ENCODE measurements at regions not wholly inside any gene's neighbourhood (a gene's known extent, or its start where the extent isn't known, plus 50 kb on each side); places are given as distances from the start of the nearest gene placed in this dataset.
"Not testable (repeated sequence)": the region's sequence is repeated elsewhere in the genome, so short reads cannot be mapped to it uniquely, and the experiment has no call there.

DNA sequence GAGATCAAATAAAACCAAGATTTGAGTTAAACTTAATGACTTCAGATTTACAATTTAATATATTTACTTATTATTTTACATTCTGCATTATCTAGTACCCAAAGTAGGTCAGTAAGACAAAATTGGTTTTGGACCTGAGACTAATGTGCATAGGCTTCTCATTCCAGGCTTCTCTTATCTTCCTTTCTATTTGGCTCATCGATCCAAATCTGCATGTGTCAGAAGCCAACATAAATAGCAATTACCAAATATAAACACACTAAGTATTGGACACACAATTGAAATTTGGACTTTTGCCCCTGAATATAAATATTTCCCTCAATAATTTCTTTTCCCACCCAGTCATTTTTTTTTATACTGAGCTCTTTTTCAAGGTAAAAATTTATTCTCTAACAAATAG, 290.6 kb upstream of the ARHGEF26 start:
- DNase-seq (ENCODE audit: low read depth, low spot score) = no peak

DNA sequence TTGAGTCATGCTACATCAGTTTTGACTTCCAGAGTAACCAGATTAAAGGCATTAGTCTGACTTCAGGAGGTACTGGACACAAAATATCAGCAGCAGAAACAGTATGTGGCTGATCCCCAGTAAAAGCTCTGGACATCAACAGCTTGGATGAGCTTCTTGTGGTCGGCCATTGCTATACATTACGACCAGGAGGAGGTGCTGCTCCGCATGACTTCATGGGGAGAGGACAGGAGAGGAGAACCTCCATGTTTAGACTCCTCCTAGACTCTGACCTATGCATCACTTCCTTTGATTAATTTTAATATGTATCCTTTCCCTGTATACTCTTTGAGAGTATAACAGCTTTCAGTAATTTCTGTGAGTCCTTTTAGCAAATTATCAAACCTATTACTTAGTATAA, 285.6 kb upstream of the ARHGEF26 start:
- no peak for DNase-seq (ENCODE audit: low read depth, low spot score)

DNA sequence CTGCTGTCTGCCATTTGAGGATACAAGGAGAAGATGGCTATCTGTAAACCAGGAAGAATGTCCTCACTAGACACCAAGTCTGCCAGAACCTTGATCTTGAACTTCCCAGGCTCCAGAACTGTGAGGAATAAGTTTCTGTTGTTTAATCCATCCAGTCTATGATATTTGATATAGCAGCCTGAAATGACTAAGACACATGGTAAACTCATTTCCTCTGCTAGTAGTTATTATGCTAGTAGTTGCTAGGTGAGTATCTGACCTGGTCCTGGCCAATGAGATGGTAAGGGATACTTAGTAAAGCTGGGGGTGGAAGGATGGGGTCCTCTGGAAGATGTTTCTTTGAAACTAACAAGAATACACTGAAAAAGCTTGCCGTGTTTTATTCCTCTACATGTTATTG, 280.7 kb upstream of the ARHGEF26 start:
- DNase-seq (ENCODE audit: low read depth, low spot score) = no peak

GRCh38 chr3:153843994-153844393, 277.2 kb upstream of the ARHGEF26 start:
- no peak for DNase-seq (ENCODE audit: low read depth, low spot score)

GRCh38 chr3:153845311-153845710, 275.9 kb upstream of the ARHGEF26 start:
- no peak for DNase-seq (ENCODE audit: low read depth, low spot score)

GRCh38 chr3:153848702-153849101, 272.5 kb upstream of the ARHGEF26 start:
- no peak for DNase-seq (ENCODE audit: low read depth, low spot score)

- no peak for DNase-seq (ENCODE audit: low read depth, low spot score)
Observed at GRCh38 chr3:153852355-153852754, 268.8 kb upstream of the ARHGEF26 start.

GRCh38 chr3:153853163-153853562, 268.0 kb upstream of the ARHGEF26 start:
- DNase-seq (ENCODE audit: low read depth, low spot score) = no peak

GRCh38 chr3:153855772-153856171, 265.4 kb upstream of the ARHGEF26 start:
- DNase-seq (ENCODE audit: low read depth, low spot score) = no peak

DNA sequence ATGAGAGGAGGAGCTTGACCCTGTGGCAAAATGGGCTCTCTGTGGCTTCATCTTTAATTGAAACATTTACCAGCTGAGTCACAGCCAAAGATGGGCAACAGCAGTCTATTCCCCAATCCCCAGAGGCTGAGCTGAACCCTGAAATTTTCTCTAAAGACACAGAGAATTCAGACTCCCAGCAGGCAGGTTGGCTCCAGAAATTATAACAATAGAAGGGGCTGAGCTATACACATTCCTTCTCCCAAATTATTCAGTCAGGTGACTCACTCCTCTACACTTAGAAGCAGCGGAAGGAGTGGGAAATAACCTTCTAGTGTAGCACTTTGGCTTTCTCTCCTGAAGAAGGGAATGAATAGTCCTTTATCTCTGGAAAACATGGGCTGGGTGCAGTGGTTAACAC, 264.3 kb upstream of the ARHGEF26 start:
- no peak for DNase-seq (ENCODE audit: low read depth, low spot score)

DNA sequence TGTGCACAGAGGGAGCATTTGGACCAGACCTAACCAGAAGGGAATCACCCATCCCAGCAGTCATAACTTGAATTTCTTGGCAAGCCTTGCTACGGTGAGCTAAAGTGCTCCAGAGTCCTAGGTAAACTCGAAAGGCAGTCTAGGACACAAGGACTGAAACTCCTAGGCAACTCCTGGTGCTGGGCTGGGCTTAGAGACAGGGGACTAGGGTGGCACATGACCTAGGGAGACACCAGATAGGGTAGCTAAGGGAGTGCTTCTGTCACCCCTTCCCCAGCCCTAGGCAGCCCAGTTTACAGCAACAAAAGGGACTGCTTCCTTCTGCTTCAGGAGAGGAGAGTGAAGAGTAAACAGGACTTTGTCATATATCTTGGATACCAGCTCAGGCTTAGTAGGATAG, 256.4 kb upstream of the ARHGEF26 start:
- DNase-seq (ENCODE audit: low read depth, low spot score) = no peak

DNA sequence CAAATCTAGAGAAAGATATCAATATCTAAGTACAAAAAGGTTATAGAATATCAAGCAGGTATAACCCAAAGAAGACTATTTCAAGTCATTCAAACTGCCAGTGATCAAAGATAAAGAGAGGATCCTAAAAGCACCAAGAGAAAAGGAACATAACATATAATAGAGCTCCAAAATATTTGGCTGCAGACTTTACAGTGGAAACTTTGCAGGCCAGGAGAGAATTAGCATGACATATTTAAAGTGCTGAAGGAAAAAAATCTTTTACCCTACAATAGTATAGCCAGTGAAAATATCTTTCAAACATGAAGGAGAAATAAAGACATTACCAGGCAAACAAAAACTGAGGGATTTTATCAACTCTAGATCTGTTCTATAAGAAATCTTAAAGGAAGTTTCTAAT, 254.3 kb upstream of the ARHGEF26 start:
- no peak for DNase-seq (ENCODE audit: low read depth, low spot score)

DNA sequence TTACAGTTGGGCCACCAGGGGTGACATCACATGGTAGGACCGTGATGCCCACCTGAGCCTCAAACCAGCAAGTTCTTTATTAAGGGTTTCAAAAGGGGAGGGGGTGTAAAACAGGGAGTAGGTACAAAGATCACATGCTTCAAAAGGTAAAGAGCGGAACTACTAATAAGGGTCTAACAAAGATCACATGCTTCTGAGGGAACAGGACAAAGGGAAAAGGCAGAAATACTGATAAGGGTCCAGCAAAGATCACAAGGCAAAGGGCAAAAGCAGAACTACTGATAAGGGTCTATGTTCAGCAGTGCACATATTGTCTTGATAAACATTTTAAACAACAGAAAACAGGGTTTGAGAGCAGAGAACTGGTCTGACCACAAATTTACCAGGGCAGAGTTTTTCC, 246.8 kb upstream of the ARHGEF26 start:
- DNase-seq (ENCODE audit: low read depth, low spot score) = not testable (repeated sequence)

DNA sequence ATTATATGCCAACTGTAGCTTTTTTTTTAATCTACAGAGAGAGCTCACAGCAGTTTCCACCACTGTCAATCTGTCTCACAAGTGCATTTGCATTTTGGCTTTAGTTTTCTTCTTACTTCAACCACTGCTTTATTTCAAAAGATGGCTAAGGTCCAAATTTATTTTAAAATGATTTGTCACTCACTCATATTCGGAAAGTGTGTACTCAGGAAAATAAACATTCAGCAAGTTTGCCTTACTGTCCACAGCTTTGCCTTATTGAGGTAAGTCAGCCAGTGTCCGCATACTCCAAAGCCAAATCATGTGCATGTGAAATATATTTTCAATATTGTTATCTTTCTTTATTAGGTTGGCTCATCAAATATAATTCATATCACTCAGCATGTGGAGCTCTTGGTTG, 240.7 kb upstream of the ARHGEF26 start:
- DNase-seq (ENCODE audit: low read depth, low spot score) = no peak

DNA sequence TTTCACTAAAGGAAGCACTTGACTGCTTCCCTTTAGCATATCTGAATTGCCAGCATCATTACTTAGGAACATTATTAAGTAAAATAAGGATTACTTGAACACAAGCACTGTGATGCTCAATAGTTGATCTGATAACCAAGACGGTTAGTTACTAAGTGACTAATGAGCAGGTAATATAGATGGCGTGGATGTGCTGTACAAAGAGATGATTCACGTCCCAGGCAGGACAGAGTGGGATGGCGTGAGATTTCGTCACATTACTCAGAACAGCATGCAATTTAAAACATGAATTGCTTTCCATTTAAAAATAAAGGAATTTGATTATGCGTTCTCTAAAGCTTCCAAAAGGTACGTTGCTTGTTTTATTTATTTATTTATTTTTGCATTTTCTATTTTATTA, 240.0 kb upstream of the ARHGEF26 start:
- no peak for DNase-seq (ENCODE audit: low read depth, low spot score)

- no peak for DNase-seq (ENCODE audit: low read depth, low spot score)
Observed at GRCh38 chr3:153885359-153885758, 235.8 kb upstream of the ARHGEF26 start.

- no peak for DNase-seq (ENCODE audit: low read depth, low spot score)
Observed at GRCh38 chr3:153889905-153890334, 231.3 kb upstream of the ARHGEF26 start.

- DNase-seq (ENCODE audit: low read depth, low spot score) = no peak
Observed at GRCh38 chr3:153892126-153892525, 229.1 kb upstream of the ARHGEF26 start.

GRCh38 chr3:153894857-153895256, 226.3 kb upstream of the ARHGEF26 start:
- no peak for DNase-seq (ENCODE audit: low read depth, low spot score)

GRCh38 chr3:153896197-153896596, 225.0 kb upstream of the ARHGEF26 start:
- DNase-seq (ENCODE audit: low read depth, low spot score) = no peak

DNA sequence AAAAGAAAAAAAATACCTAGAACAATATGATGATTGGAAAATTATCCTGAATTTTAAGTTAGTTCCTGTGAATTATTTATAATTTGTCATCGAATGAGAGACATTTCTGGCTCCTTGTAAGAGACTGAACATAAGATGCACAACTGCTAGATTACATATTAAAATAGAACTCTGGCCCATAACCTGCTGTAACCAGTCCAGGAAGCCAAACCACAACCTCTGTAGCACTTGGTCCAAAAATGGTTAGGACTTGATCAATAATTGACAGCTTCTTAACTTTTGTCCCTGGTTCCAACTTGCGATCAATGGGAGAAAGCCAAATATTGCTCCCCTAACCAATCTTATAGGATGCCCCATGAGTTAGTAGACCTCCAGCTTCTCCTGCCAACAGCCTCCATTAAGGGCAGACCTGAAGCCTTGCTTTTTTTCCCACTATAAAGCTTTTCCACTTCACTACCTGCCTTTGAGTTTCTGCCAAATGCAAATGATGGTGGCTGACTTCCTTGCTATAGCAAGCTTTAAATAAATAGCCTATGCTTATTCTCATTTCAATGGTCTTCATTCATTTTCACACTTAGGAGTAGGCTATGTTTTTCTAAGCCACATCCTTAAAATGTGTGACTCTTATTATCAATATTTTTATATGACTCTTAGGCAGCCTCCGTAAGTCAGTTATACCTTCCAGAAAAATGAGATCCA, 224.0 kb upstream of the ARHGEF26 start:
- DNase-seq (ENCODE audit: low read depth, low spot score) = no peak

DNA sequence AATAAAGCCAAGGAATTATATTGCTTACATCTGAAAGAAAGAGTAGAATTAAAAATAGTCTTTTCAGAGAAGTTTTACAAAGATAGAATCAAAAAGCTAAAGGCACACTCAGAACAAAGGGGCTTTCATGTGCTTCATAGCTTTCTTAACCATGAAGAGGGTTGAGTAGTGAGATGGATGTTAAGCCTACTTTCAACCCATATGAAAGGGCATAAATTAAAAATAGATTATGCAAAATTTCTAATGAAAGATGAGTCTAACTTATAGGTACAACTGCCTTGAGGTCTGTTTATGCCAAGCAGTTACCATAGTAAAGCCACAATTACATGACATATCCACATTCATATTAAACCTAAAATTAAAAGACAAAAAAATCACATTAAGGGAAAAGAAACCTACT, 223.3 kb upstream of the ARHGEF26 start:
- no peak for DNase-seq (ENCODE audit: low read depth, low spot score)

DNA sequence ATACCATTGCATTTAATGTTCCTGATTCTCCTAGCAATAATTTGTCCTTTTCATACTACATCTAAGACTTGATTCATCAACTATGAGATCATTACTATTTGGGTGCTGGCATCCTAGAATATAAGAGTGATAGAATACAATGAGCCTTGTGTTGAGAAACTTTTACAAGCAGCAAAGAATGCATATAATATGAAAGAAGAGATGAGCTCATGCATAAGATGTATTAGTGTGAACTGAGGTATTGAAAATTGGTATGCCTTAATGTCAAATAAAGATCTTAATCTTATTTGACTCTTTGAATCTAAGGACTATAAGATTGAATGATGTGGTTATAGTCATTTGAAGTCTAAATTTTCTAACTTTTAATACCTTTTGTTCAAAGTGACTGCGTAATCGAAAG, 220.0 kb upstream of the ARHGEF26 start:
- no peak for DNase-seq (ENCODE audit: low read depth, low spot score)

DNA sequence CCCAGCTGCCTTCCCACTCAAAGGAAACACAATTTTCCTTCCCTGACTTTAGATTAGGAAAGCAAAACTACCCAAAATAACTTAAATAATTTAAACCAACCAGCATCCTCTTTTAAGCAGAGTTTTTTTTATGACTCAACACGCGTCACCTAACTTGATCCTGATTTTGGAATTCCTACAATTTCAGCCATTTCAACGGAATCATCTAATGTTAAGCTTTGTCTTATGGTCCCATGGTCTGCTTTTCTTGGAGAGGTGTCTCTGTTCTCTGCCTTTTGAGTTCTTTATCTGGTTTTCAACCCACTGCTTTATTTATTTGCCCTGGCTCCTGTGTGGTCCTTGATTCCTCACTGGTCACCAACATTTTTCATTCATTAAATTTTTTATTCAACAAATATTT, 219.2 kb upstream of the ARHGEF26 start:
- no peak for DNase-seq (ENCODE audit: low read depth, low spot score)
